Tibial artery (tissue), 4 donors: ENCODE measurements at regions not wholly inside any gene's neighbourhood (a gene's known extent, or its start where the extent isn't known, plus 50 kb on each side); places are given as distances from the start of the nearest gene placed in this dataset.
A peak's percentile ranks its signal among the peaks of the same experiment; 100 is the strongest.

Experiments used
- DNase-seq, 2 donors: peaks; one replicate each; pipeline ENCODE4 v3.0.0-alpha.2; 2019
- H3K27ac ChIP-seq, 2 donors: fragments of 200-600 bp; sonication (generic) in 1 of 2; 1 replicate in 1 of 2; 2 replicates in 1 of 2; pipeline ENCODE4 v1.5.1; 2018 to 2019; ENCODE audit warnings: mild to moderate bottlenecking in 1 of 2
- H3K27me3 ChIP-seq, 2 donors: fragments of 200-600 bp; sonication (generic) in 1 of 2; one replicate each; pipeline versions ENCODE4 v1.5.1 to v1.6.0; 2016 to 2019
- H3K36me3 ChIP-seq, 3 donors: fragments of 200-600 bp; sonication (generic) in 2 of 3; one replicate each; pipeline ENCODE4 v1.5.1; 2016 to 2019; ENCODE audit warnings: mild to moderate bottlenecking in 2 of 3
- H3K4me1 ChIP-seq, 4 donors: fragments of 200-600 bp; sonication (generic) in 2 of 4; 1 replicate in 3 of 4; 2 replicates in 1 of 4; pipeline ENCODE4 v1.5.1; 2016 to 2019
- H3K4me3 ChIP-seq, 2 donors: fragments of 200-600 bp; sonication (generic) in 1 of 2; 1 replicate in 1 of 2; 2 replicates in 1 of 2; pipeline ENCODE4 v1.5.1; 2018 to 2019; ENCODE audit warnings: mild to moderate bottlenecking in 2 of 2
- H3K9me3 ChIP-seq, 3 donors: fragments of 200-600 bp; sonication (generic) in 1 of 3; one replicate each; pipeline ENCODE4 v1.5.1; 2016 to 2019
- intact Hi-C: fragments of 100-400 bp; cut with DNase I; formaldehyde crosslinking; loops from one replicate; pipeline ENCODE4 v1.15.0; 2023; ENCODE audit warnings: low total_unique reads
- TF ChIP-seq, protein P1 (sequence below), 2 experiments: fragments of 200-600 bp in 1 of 2; fragments of 450-650 bp in 1 of 2; IDR thresholded peaks; one replicate each; pipeline ENCODE4 v1.5.1; 2017 to 2019; ENCODE audit warnings: antibody characterized with exemption in 2 of 2, mild to moderate bottlenecking in 1 of 2, moderate library complexity in 1 of 2

DNA sequence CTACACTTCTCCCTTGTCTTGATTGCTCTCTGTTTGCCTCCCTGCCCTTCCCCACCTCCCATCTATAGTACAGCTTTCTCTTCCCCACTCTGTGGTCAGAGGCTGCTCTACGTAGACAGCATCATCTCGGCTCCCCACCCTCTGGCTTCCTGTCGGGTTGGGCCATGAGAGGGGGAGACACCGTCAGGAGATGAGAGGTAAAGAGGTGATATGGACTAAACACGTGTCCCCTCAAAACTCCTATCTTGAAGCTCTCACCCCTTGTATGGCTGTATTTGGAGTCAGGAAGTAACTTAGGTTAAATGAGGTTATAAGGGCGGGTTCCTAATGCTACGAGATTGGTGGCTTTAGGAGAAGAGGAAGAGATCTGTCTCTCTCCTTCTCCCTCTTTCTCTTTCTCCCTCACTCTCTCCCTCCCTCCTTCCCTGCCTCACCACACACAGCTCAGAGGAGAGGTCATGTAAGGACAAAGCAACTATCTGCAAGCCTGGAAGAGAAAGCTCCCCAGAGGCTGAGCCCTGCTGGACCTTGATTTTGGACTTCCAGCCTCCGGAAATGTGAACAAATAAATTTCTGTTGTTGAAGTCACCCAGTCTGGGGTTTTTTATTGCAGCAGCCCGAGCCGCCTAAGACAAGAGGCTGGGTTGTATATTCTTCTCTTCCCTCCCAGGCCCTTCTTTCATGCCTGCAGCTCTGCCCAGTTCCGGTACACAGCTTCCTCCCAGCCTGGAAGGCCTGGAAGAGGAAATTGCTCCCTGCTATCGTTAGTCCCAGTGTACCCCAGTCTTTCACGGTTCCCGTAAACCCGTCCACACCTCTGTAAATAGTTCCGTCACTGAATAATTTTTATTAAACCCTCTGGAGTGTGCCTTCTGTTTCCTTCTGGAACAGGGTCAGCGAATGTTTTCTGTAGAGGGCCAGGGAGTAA is 138.0 kb downstream of the AKAIN1 start:
- DNase-seq: no peak
- no peaks in the 10 kb centered on the region for H3K27me3 ChIP-seq
- intact Hi-C loops: no loop called here

DNA sequence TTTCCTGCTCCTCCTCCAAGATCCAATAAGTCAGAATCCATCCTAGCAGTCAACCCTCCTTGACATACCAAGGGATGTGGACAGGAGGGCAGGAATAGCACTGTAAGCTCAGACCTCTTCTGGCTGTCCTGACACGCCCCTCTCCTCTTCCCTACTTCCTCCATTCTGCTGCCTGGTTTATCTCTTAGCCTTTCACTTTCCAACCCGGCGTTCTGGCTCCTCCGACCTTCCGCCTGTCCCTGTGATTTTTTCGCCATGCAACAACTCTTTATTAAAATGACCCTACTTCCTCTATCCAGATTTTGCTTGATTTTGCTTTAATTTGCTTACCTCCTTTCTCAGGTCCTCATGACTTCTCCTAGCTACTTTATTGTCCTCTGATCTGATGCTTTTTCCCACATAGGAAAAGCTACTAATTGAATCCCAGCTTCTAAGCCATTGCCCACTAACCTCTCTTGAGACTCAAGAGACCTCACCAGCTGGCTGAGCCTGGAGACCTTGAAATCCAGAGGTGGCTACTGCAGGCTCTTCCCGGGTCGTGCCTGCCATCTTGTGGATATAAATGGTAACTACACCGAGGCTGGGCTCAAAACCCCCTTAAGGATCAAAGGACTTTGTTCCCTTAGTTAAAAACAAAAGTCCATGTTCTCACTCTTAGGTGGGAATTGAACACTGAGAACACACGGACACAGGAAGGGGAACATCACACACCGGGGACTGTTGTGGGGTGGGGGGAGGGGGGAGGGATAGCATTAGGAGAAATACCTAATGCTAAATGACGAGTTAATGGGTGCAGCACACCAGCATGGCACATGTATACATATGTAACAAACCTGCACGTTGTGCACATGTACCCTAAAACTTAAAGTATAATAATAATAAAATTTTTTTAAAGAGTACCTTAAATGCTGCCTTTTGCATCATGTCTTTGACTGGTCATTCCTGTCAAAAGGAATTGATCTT is 139.4 kb downstream of the AKAIN1 start:
- TF ChIP-seq, protein P1, sequence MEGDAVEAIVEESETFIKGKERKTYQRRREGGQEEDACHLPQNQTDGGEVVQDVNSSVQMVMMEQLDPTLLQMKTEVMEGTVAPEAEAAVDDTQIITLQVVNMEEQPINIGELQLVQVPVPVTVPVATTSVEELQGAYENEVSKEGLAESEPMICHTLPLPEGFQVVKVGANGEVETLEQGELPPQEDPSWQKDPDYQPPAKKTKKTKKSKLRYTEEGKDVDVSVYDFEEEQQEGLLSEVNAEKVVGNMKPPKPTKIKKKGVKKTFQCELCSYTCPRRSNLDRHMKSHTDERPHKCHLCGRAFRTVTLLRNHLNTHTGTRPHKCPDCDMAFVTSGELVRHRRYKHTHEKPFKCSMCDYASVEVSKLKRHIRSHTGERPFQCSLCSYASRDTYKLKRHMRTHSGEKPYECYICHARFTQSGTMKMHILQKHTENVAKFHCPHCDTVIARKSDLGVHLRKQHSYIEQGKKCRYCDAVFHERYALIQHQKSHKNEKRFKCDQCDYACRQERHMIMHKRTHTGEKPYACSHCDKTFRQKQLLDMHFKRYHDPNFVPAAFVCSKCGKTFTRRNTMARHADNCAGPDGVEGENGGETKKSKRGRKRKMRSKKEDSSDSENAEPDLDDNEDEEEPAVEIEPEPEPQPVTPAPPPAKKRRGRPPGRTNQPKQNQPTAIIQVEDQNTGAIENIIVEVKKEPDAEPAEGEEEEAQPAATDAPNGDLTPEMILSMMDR (IDR thresholded peaks at IDR 0.05): peak; percentile 69 to 75
- Histone ChIP-seq H3K36me3 (no peaks in the 10 kb centered on the region), H3K27ac (no peak overlapping the region), H3K4me1 (no peaks in the 10 kb centered on the region), H3K4me3 (no peak overlapping the region), H3K27me3 (no peaks in the 10 kb centered on the region), H3K9me3 (no peaks in the 10 kb centered on the region)
- intact Hi-C loops: no loop called here
- peak; percentile 49 to 64 for DNase-seq

More for the DNA sequence above, 138.0 kb downstream of the AKAIN1 start:
- TF ChIP-seq, protein P1 (IDR thresholded peaks at IDR 0.05): no peak
- no peaks in the 10 kb centered on the region for H3K4me1 ChIP-seq
- no peaks in the 10 kb centered on the region for H3K9me3 ChIP-seq
- no peak overlapping the region for H3K27ac ChIP-seq
- H3K36me3 ChIP-seq: no peaks in the 10 kb centered on the region
- H3K4me3 ChIP-seq: no peak overlapping the region

DNA sequence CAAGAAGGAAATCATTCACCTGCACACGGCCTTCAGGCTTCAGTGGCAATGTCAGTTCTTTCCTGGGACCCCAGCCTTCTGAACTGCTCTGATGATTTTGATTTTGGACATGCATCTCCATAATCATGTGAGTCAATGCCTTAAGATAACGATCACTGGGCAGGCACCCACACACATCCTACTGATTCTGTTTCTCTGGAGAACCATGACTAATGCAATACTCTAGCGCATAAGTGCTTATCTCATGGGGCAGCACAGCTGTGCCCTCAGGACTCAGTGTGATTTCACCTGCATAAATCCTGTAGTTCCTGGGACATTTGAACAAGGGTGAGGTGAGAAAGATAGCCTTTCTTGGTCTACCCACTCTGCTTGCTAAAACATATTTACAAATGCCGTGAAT is 144.6 kb downstream of the AKAIN1 start:
- no peak overlapping the region for H3K27ac ChIP-seq
- no peaks in the 10 kb centered on the region for H3K9me3 ChIP-seq
- no peaks in the 10 kb centered on the region for H3K27me3 ChIP-seq
- H3K4me1 ChIP-seq: no peaks in the 10 kb centered on the region
- TF ChIP-seq, protein P1 (IDR thresholded peaks at IDR 0.05): no peak
- DNase-seq: no peak
- no peaks in the 10 kb centered on the region for H3K36me3 ChIP-seq
- no peak overlapping the region for H3K4me3 ChIP-seq
- intact Hi-C loops: no loop called here

DNA sequence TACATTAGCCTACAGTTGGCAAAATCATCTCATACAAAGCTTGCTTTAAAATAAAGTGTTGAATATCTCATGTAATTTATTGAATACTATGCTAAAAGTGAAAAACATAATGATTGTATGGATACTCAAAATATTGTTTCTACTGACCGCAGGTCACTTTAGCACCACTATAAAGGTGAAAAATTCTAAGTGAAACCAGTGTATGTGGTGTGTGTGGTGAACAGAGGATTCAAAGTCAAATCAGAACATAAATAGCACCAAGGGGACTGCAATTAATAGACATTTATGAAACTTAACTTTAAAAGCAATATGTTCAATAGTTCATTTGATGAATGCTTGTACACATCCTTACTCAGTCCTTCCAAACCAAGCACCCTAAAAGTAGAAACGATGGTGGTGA is 145.8 kb downstream of the AKAIN1 start:
- no peaks in the 10 kb centered on the region for H3K4me1 ChIP-seq
- H3K9me3 ChIP-seq: no peaks in the 10 kb centered on the region
- no peak overlapping the region for H3K27ac ChIP-seq
- no peaks in the 10 kb centered on the region for H3K27me3 ChIP-seq
- no peaks in the 10 kb centered on the region for H3K36me3 ChIP-seq
- DNase-seq: no peak
- H3K4me3 ChIP-seq: no peak overlapping the region
- TF ChIP-seq, protein P1 (IDR thresholded peaks at IDR 0.05): no peak
- intact Hi-C loops: no loop called here

DNA sequence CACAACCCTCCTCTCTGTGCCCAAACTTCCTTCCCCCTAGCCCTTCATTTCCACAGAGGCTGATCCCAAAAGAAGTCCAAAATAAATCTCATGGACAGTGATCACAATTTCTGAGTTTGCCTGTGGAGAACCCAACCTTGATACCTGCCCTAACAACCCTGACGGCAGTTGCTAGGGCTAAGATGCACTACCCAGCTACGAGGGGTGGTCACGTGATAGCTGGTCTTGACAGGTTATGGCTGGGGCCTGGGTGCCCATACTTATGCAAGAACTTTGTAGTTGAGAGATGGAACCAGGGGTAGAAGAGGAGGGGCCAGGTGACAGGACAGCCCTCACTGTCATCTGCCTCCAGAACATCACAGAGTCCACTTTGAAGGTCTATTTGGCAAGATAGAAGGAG is 147.9 kb downstream of the AKAIN1 start:
- intact Hi-C loops: no loop called here
- no peak overlapping the region for H3K27ac ChIP-seq
- no peak for DNase-seq
- no peaks in the 10 kb centered on the region for H3K27me3 ChIP-seq
- no peak overlapping the region for H3K4me3 ChIP-seq
- H3K9me3 ChIP-seq: no peaks in the 10 kb centered on the region
- TF ChIP-seq, protein P1 (IDR thresholded peaks at IDR 0.05): no peak
- no peaks in the 10 kb centered on the region for H3K4me1 ChIP-seq
- H3K36me3 ChIP-seq: no peaks in the 10 kb centered on the region
